GM12891 (cell line): ENCODE measurements at regions not wholly inside any gene's neighbourhood (a gene's known extent, or its start where the extent isn't known, plus 50 kb on each side); places are given as distances from the start of the nearest gene placed in this dataset.

Experiments
- PAX5 ChIP-seq: IDR thresholded peaks from 2 replicates; pipeline ENCODE4 v1.6.1; 2011; ENCODE audit warnings: low read length, moderate library complexity, mild to moderate bottlenecking; ENCODE audit not compliant: insufficient read depth, severe bottlenecking
- POLR2A ChIP-seq: IDR thresholded peaks from 2 replicates; pipeline ENCODE4 v1.6.1; 2011; ENCODE audit warnings: low read depth, low read length, control low read depth
- POLR2AphosphoS5 ChIP-seq: IDR thresholded peaks from 2 replicates; pipeline ENCODE4 v1.6.1; 2011; ENCODE audit warnings: low read depth, low read length, control low read depth
- POU2F2 ChIP-seq: IDR thresholded peaks from 2 replicates; pipeline ENCODE4 v1.6.1; 2011; ENCODE audit warnings: low read depth, mild to moderate bottlenecking, control low read depth, low read length, moderate library complexity
- SPI1 ChIP-seq: IDR thresholded peaks from 2 replicates; pipeline ENCODE4 v1.6.1; 2011; ENCODE audit warnings: low read depth, low read length, control low read depth
- TAF1 ChIP-seq: IDR thresholded peaks from 2 replicates; pipeline ENCODE4 v1.6.1; 2011; ENCODE audit warnings: low read depth, low read length, control low read depth

- TF ChIP-seq TAF1 (no peak), POLR2A (no peak), POLR2AphosphoS5 (no peak), SPI1 (no peak), PAX5 (no peak), POU2F2 (no peak)
These were observed 1351.8 kb downstream of the FSCB start for GRCh38 chr14:43155258-43155657.
